Duodenal mucosa (tissue), 2 donors: ENCODE measurements at regions not wholly inside any gene's neighbourhood (a gene's known extent, or its start where the extent isn't known, plus 50 kb on each side); places are given as distances from the start of the nearest gene placed in this dataset.

Experiments
- H3K27ac ChIP-seq: one replicate; pipeline ENCODE4 v1.7.0; 2013; ENCODE audit warnings: low read depth, low read length
- H3K27me3 ChIP-seq, 2 donors: one replicate each; pipeline ENCODE4 v1.7.0; 2013; ENCODE audit warnings: low read length in 2 of 2, control low read depth in 1 of 2; ENCODE audit not compliant: insufficient read depth in 2 of 2, control insufficient read depth in 1 of 2
- H3K36me3 ChIP-seq, 2 donors: one replicate each; pipeline ENCODE4 v1.7.0; 2013; ENCODE audit warnings: low read length in 2 of 2, control low read depth in 1 of 2; ENCODE audit not compliant: insufficient read depth in 2 of 2, control insufficient read depth in 1 of 2
- H3K4me1 ChIP-seq, 2 donors: one replicate each; pipeline ENCODE4 v1.7.0; 2013; ENCODE audit warnings: low read length in 2 of 2, control low read depth in 1 of 2; ENCODE audit not compliant: insufficient read depth in 2 of 2, control insufficient read depth in 1 of 2
- H3K4me3 ChIP-seq, 2 donors: one replicate each; pipeline ENCODE4 v1.7.0; 2013; ENCODE audit warnings: low read length in 2 of 2, low read depth in 1 of 2
- H3K9ac ChIP-seq, 2 donors: one replicate each; pipeline ENCODE4 v1.7.0; 2013; ENCODE audit warnings: low read length in 2 of 2, low read depth in 1 of 2
- H3K9me3 ChIP-seq, 2 donors: one replicate each; pipeline ENCODE4 v1.7.0; 2013; ENCODE audit warnings: low read length in 2 of 2, control low read depth in 1 of 2; ENCODE audit not compliant: control insufficient read depth in 1 of 2

DNA sequence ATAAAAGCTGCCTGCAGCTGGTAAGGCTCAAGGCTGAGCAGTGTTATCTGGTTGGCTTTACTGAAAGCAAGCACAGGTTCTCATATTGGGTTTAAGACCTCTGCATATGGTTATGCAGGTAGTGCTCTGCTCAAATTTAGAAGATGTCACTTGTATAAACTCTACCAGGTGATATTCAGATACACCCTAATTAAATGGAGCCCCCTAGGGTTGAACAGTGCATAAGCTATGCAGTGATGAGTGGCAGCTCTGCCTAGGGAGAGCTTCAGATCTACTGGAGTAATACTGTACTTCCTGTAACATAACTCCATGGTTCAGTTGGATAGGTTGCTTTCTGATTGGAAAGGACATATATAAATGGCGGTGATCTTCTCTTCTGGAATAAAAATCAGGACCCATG lies 222.7 kb downstream of the CYRIA start:
- no peaks in the 10 kb centered on the region for H3K9me3 ChIP-seq
- H3K9ac ChIP-seq = no peak overlapping the region
- H3K4me3 ChIP-seq = no peak overlapping the region
- H3K4me1 ChIP-seq = no peaks in the 10 kb centered on the region
- H3K27ac ChIP-seq = no peak overlapping the region
- H3K36me3 ChIP-seq = no peaks in the 10 kb centered on the region
- H3K27me3 ChIP-seq = no peaks in the 10 kb centered on the region

DNA sequence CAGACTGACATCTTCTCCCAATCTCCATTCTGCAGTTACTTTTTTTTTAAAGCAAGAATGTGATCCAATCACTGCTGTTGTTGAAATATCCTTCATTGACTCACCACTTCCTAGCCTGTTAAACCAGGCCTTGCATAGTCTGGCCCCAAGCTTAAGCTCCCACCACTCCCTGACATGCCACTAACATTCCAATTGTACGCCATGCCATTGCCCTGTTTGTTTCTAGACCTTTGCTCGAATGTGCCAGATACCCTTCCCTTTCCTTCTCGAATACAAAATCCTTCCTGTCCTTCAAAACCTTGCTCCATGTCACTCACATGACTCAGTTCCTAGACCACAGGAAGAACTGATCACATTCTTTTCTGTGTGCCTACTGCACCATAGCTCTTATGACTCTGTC lies 224.2 kb downstream of the CYRIA start:
- no peak overlapping the region for H3K4me3 ChIP-seq
- H3K9me3 ChIP-seq = no peaks in the 10 kb centered on the region
- H3K27ac ChIP-seq = no peak overlapping the region
- H3K36me3 ChIP-seq = no peaks in the 10 kb centered on the region
- H3K4me1 ChIP-seq = no peaks in the 10 kb centered on the region
- no peak overlapping the region for H3K9ac ChIP-seq
- H3K27me3 ChIP-seq = no peaks in the 10 kb centered on the region

DNA sequence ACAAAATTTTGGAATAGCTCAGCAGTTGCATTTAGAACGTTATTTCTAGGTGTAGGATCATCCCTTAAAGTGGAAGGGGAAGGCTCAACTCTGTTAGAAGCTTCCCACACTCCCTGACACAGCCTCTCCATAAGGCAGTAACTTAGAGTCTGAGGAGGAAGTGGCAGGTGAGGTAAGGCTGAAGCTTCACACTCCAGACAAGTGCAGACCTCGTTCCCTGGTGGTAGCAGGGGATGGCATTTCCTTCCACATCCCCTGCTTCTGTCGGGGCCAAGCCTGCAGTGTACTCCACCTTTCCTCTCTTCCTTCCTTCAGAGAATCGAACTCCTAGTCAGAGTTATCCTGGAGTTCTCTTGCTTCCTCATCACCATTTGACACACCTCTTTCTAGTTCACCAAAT lies 224.7 kb downstream of the CYRIA start:
- Histone ChIP-seq H3K9me3 (no peaks in the 10 kb centered on the region), H3K4me1 (no peaks in the 10 kb centered on the region), H3K27ac (no peak overlapping the region), H3K9ac (no peak overlapping the region), H3K4me3 (no peak overlapping the region), H3K27me3 (no peaks in the 10 kb centered on the region), H3K36me3 (no peaks in the 10 kb centered on the region)

DNA sequence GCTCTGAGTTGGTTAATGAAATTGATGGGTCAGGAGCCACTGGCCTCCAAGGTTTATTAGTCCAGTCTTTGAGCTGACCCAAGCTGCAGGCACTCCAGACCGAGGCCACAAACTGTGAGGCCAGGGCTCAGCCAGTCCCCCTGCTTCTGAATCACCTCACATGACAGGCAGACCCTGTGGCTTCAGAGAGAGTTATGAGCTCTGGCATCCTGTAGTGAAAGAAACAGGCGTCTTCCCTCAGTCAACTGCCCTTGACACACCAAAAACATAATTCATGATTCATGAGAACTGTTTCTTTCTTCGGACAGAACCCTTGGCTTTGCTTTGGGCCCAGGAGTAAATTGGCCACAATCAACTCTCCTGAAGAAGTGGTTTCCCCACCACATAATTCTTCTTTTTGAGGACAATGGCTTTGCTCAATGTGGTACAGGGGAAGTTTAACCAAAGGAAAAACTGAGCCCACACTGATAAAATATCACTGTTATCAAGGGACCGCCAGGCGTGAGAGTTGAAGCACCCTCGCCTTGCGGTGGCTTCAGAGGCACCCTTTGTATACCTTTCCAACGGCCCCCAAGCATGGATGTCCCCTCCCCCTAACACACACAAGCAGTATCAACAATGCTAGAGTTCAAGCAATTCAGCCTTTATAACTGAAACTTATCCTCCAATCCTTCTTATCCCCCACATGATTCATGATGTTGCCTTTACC lies 226.9 kb downstream of the CYRIA start:
- no peaks in the 10 kb centered on the region for H3K27me3 ChIP-seq
- no peak overlapping the region for H3K4me3 ChIP-seq
- H3K36me3 ChIP-seq = no peaks in the 10 kb centered on the region
- H3K4me1 ChIP-seq = no peaks in the 10 kb centered on the region
- no peak overlapping the region for H3K27ac ChIP-seq
- no peak overlapping the region for H3K9ac ChIP-seq
- H3K9me3 ChIP-seq = no peaks in the 10 kb centered on the region

DNA sequence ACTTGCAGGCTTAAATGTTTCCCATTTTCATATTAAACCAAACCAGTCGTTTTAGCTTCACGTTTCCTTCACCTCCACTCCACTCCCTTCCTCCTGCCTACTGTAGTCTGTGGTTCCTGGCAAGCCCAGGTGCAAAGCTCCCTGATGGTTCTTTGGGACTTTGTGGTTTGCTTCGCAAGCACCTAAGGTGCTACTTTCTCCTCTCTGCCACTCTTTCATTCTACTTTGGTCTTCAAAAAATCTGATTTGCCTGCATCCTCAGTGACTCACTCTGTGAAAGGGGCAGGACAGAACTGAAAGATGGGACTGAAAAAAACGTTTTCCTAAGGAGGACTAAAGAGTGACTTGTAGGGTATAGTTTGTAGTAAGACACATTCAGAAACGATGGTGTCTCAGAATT lies 228.4 kb downstream of the CYRIA start:
- H3K36me3 ChIP-seq = no peaks in the 10 kb centered on the region
- H3K27me3 ChIP-seq = no peaks in the 10 kb centered on the region
- no peaks in the 10 kb centered on the region for H3K9me3 ChIP-seq
- no peak overlapping the region for H3K9ac ChIP-seq
- no peak overlapping the region for H3K27ac ChIP-seq
- H3K4me3 ChIP-seq = no peak overlapping the region
- no peaks in the 10 kb centered on the region for H3K4me1 ChIP-seq

DNA sequence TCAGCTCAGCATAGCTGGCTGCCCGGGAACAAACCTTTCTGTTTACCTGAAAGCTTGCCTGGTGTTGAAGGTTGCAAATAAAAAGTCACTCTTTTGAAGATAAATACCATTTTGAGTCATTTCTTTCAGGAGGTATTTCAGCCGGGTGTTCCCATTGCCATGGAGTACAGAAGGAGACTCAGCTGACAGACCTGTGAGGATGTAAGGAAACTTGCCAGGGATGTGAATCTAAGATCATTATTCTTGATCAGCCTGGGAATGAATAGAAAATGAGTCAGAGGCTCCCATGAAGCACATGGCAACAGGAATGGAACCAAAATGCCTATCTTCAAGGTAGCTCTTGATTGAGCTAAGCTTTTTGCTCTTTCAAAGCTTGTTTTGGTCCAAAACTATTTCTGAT lies 231.2 kb downstream of the CYRIA start:
- H3K27ac ChIP-seq = no peak overlapping the region
- no peak overlapping the region for H3K9ac ChIP-seq
- no peaks in the 10 kb centered on the region for H3K36me3 ChIP-seq
- H3K4me3 ChIP-seq = no peak overlapping the region
- H3K4me1 ChIP-seq = no peaks in the 10 kb centered on the region
- no peaks in the 10 kb centered on the region for H3K9me3 ChIP-seq
- H3K27me3 ChIP-seq = no peaks in the 10 kb centered on the region

DNA sequence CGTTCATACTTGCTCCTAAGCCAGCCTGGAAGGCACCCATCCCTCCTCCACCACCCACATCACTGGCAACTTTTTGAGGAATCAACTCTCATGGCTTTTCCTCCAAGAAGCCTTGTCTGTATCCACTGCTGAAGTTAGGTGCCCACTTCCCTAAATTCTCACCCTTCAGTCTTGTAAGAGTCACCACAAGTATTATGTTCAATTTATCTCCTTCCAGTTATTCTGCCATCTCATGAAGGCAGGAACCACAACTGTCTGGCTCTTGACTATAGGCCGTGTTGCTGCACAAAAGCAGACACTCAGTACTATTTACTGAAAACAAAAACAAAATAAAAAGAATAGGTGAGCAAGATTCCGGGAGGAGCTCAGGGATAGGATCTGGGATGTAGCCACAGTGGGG lies 234.8 kb downstream of the CYRIA start:
- Histone ChIP-seq H3K27ac (no peak overlapping the region), H3K4me1 (peaks cover 0 to 10% of the 10 kb centered on the region in 2 donors), H3K4me3 (no peak overlapping the region), H3K36me3 (no peaks in the 10 kb centered on the region), H3K9ac (no peak overlapping the region), H3K27me3 (no peaks in the 10 kb centered on the region), H3K9me3 (no peaks in the 10 kb centered on the region)

DNA sequence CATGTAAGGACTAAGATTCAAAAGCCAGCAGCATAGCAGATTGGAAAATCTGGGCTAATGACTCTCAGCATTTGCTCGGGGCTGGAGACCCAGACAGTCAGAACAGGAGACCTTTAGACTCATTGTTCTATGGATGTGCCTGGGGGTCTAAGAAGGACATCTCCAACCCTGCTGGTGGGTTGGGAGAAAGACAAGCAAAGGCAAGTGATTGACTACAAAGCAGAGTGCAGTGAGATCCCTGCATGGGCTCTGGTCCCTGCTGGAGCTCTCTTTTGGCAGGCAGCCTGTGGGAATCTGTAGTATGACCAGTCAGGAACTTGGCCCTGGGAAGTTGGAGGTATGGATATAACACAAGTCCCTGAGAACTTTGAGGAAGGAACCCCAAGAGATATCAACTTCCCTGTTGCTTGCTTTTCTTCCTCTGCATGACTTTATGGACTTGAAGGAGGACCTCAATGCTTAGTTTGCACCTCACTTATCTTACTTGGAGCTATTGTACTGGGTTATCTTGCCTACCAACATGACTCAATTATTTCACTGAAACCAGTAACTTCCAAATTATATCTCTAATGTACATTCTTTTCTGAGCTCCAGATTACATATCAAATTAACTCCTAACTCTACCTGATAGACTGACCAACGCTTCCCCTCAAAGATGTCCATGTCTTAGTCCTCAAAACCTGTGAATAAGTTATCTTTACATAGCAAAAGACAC lies 236.0 kb downstream of the CYRIA start:
- no peaks in the 10 kb centered on the region for H3K27me3 ChIP-seq
- peaks cover 9 to 13% of the 10 kb centered on the region in 2 donors for H3K4me1 ChIP-seq
- H3K36me3 ChIP-seq = no peaks in the 10 kb centered on the region
- no peak overlapping the region for H3K27ac ChIP-seq
- H3K9ac ChIP-seq = no peak overlapping the region
- no peaks in the 10 kb centered on the region for H3K9me3 ChIP-seq
- H3K4me3 ChIP-seq = no peak overlapping the region

DNA sequence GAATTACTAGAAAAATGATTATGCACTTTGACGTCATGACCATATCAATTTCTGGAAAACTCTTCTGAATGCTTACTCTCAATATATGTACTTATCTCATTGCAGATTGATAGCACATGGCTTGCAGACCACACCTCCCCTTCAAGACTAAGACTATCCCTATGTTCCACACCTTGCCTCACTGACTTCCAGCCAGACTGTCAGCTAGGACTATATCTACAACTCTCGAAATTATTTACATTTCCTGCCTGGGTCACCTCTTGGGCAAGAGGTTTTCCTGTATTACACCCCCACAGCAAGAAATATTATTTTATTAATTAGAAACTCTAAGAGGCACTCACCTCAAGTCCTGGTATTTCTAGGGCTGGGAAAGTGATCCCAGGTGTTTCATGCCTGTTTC lies 236.6 kb downstream of the CYRIA start:
- Histone ChIP-seq H3K9me3 (no peaks in the 10 kb centered on the region), H3K27ac (no peak overlapping the region), H3K9ac (no peak overlapping the region), H3K27me3 (no peaks in the 10 kb centered on the region), H3K4me1 (peaks cover 10 to 13% of the 10 kb centered on the region in 2 donors), H3K4me3 (no peak overlapping the region), H3K36me3 (no peaks in the 10 kb centered on the region)

DNA sequence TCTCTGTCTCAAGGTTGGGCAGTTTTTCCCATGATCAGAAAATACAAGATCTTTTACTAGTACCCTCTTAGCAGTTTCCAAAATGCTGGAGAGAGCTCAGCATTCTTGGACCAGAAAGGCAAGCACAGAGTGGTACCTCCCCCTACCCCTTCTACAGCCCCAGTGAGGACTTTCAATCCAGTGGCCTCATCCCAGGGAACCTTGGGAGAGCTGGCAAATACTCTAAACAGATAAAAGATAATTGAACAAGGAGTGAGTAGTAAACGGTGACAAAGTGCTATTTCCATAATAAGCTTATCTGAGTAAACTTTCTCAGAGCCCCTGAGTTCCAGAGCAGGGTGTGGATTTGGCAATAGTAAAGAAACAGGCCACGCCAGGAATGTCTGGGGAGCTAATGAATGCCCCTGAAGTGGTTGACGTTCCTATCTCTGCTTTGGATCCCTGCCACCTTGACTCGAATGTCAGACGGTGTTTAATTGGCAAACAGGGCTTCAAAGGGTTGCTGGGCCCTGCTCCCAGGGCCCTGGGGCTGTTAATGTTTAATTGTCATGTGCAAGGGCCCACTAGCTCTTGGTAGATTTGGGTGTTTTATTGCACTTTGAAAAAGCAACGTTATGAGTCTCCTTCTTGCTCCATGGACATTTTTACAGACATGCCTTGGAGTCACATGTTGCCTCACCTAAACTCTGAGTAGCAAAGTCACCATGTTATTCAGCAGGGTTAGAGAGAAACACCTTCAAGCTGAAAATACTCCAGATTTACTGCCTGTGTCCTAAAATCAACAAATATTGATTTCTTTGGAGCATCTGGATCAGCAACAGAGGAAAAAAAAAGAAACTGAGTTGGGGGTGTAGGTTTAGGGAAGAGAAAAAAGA lies 239.9 kb downstream of the CYRIA start:
- no peak overlapping the region for H3K27ac ChIP-seq
- no peaks in the 10 kb centered on the region for H3K9me3 ChIP-seq

More for the DNA sequence above, 239.9 kb downstream of the CYRIA start:
- Histone ChIP-seq H3K9ac (no peak overlapping the region), H3K4me1 (peaks cover 10 to 13% of the 10 kb centered on the region in 2 donors), H3K4me3 (no peak overlapping the region), H3K27me3 (no peaks in the 10 kb centered on the region), H3K36me3 (no peaks in the 10 kb centered on the region)
